Esophagus squamous epithelium (tissue), 4 donors: ENCODE measurements at regions not wholly inside any gene's neighbourhood (a gene's known extent, or its start where the extent isn't known, plus 50 kb on each side); places are given as distances from the start of the nearest gene placed in this dataset.

ENCODE experiments used
- CTCF ChIP-seq, 6 experiments: fragments of 450-650 bp in 4 of 6; fragments of 200-600 bp in 2 of 6; sonication (generic) in 2 of 6; IDR thresholded peaks; one replicate each; pipeline ENCODE4 v1.5.1; 2016 to 2019; ENCODE audit warnings: antibody characterized with exemption in 6 of 6, mild to moderate bottlenecking in 4 of 6, moderate library complexity in 4 of 6
- POLR2A ChIP-seq, 4 donors: fragments of 450-650 bp; IDR thresholded peaks; one replicate each; pipeline ENCODE4 v1.6.1; 2017; ENCODE audit warnings: antibody characterized with exemption in 4 of 4, mild to moderate bottlenecking in 4 of 4, moderate library complexity in 3 of 4

- TF ChIP-seq CTCF (IDR thresholded peaks at IDR 0.05): no peak
- no peak for TF ChIP-seq POLR2A (IDR thresholded peaks at IDR 0.05)
Measured at GRCh38 chr1:211882381-211883004, 51.9 kb upstream of the LPGAT1 start.
